ENCODE measurements at regions not wholly inside any gene's neighbourhood (a gene's known extent, or its start where the extent isn't known, plus 50 kb on each side); places are given as distances from the start of the nearest gene placed in this dataset.

DNA sequence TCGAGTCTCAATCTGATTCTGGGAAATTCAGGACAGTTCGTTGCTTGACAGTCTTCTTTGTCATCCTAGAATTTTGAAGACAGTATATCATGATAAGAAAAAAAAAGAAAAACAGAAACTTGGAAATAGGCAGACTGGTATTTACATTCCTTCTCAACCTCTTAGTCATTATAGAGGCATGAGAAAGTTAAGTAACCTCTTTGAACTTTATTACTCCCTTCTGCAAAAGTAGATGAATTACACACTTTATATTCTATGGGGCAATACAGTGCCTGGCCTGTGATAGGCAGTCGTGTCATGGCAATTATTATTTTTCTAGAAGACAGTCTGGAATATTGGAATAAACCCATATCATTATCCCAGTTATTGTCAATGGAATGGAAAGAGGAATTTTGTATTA lies 828.9 kb downstream of the TLR4 start:
- TF ChIP-seq, protein P1, sequence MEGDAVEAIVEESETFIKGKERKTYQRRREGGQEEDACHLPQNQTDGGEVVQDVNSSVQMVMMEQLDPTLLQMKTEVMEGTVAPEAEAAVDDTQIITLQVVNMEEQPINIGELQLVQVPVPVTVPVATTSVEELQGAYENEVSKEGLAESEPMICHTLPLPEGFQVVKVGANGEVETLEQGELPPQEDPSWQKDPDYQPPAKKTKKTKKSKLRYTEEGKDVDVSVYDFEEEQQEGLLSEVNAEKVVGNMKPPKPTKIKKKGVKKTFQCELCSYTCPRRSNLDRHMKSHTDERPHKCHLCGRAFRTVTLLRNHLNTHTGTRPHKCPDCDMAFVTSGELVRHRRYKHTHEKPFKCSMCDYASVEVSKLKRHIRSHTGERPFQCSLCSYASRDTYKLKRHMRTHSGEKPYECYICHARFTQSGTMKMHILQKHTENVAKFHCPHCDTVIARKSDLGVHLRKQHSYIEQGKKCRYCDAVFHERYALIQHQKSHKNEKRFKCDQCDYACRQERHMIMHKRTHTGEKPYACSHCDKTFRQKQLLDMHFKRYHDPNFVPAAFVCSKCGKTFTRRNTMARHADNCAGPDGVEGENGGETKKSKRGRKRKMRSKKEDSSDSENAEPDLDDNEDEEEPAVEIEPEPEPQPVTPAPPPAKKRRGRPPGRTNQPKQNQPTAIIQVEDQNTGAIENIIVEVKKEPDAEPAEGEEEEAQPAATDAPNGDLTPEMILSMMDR (IDR thresholded peaks at IDR 0.05; ENCODE audit: low read depth, low read length): no peak
- TF ChIP-seq POLR2A (IDR thresholded peaks at IDR 0.05; ENCODE audit: extremely low read depth, insufficient read length) (no peak), MYC (IDR thresholded peaks at IDR 0.05; ENCODE audit: low read depth, low read length) (no peak)
- TF ChIP-seq, protein P2, sequence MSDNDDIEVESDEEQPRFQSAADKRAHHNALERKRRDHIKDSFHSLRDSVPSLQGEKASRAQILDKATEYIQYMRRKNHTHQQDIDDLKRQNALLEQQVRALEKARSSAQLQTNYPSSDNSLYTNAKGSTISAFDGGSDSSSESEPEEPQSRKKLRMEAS (IDR thresholded peaks at IDR 0.05; ENCODE audit: low read depth, low read length): no peak
